ENCODE measurements at regions not wholly inside any gene's neighbourhood (a gene's known extent, or its start where the extent isn't known, plus 50 kb on each side); places are given as distances from the start of the nearest gene placed in this dataset.

- no peaks in the 10 kb centered on the region for H3K9me3 ChIP-seq (ENCODE audit: control insufficient read depth, insufficient read depth, low read length)
- H3K36me3 ChIP-seq (ENCODE audit: control insufficient read depth, insufficient read depth, low read length) = no peaks in the 10 kb centered on the region
- DNase-seq (ENCODE audit: low read depth, low spot score) = no peak
- no peaks in the 10 kb centered on the region for H3K4me1 ChIP-seq (ENCODE audit: control insufficient read depth, insufficient read depth, low read length)
- H3K27ac ChIP-seq (ENCODE audit: low read length) = no peak overlapping the region
- WGBS (ENCODE audit: insufficient coverage, insufficient read length) = no CpG with 5 or more reads among the region's 5 CpGs
- no peaks in the 10 kb centered on the region for H3K27me3 ChIP-seq (ENCODE audit: control insufficient read depth, insufficient read depth, low read length)
- H3K4me3 ChIP-seq (ENCODE audit: low read length) = no peak overlapping the region
Observed at GRCh38 chr6:134740473-134741199, 209.3 kb downstream of the ALDH8A1 start.

- no peak for DNase-seq (ENCODE audit: low read depth, low spot score)
- Histone ChIP-seq H3K27ac (ENCODE audit: low read length) (no peak overlapping the region), H3K9me3 (ENCODE audit: control insufficient read depth, insufficient read depth, low read length) (no peaks in the 10 kb centered on the region)
Observed at GRCh38 chr6:134740027-134740373, 209.9 kb downstream of the ALDH8A1 start.

GRCh38 chr6:134739299-134740026 is 210.4 kb downstream of the ALDH8A1 start:
- Histone ChIP-seq H3K27ac (ENCODE audit: low read length) (no peak overlapping the region), H3K9me3 (ENCODE audit: control insufficient read depth, insufficient read depth, low read length) (no peaks in the 10 kb centered on the region), H3K36me3 (ENCODE audit: control insufficient read depth, insufficient read depth, low read length) (no peaks in the 10 kb centered on the region), H3K4me3 (ENCODE audit: low read length) (no peak overlapping the region), H3K4me1 (ENCODE audit: control insufficient read depth, insufficient read depth, low read length) (no peaks in the 10 kb centered on the region), H3K27me3 (ENCODE audit: control insufficient read depth, insufficient read depth, low read length) (no peaks in the 10 kb centered on the region)
- no peak for DNase-seq (ENCODE audit: low read depth, low spot score)
- WGBS (ENCODE audit: insufficient coverage, insufficient read length) = no CpG with 5 or more reads among the region's 6 CpGs

More at GRCh38 chr6:134740027-134740373, 209.9 kb downstream of the ALDH8A1 start:
- H3K36me3 ChIP-seq (ENCODE audit: control insufficient read depth, insufficient read depth, low read length) = no peaks in the 10 kb centered on the region
- no peaks in the 10 kb centered on the region for H3K4me1 ChIP-seq (ENCODE audit: control insufficient read depth, insufficient read depth, low read length)
- H3K27me3 ChIP-seq (ENCODE audit: control insufficient read depth, insufficient read depth, low read length) = no peaks in the 10 kb centered on the region
- no peak overlapping the region for H3K4me3 ChIP-seq (ENCODE audit: low read length)
- 95% methylated on average over 2 of the region's 5 CpGs for WGBS (ENCODE audit: insufficient coverage, insufficient read length)

- WGBS (ENCODE audit: insufficient coverage, insufficient read length) = no CpG with 5 or more reads among the region's 1 CpG
Observed at GRCh38 chr6:134738211-134738885, 211.6 kb downstream of the ALDH8A1 start.

GRCh38 chr6:134735461-134735860 is 214.4 kb downstream of the ALDH8A1 start:
- Histone ChIP-seq H3K9me3 (ENCODE audit: control insufficient read depth, insufficient read depth, low read length) (no peaks in the 10 kb centered on the region), H3K36me3 (ENCODE audit: control insufficient read depth, insufficient read depth, low read length) (no peaks in the 10 kb centered on the region), H3K27ac (ENCODE audit: low read length) (no peak overlapping the region), H3K4me1 (ENCODE audit: control insufficient read depth, insufficient read depth, low read length) (no peaks in the 10 kb centered on the region), H3K27me3 (ENCODE audit: control insufficient read depth, insufficient read depth, low read length) (no peaks in the 10 kb centered on the region), H3K4me3 (ENCODE audit: low read length) (no peak overlapping the region)
- DNase-seq (ENCODE audit: low read depth, low spot score) = no peak

More at GRCh38 chr6:134738211-134738885, 211.6 kb downstream of the ALDH8A1 start:
- no peak overlapping the region for H3K27ac ChIP-seq (ENCODE audit: low read length)
- H3K9me3 ChIP-seq (ENCODE audit: control insufficient read depth, insufficient read depth, low read length) = no peaks in the 10 kb centered on the region
- no peak for DNase-seq (ENCODE audit: low read depth, low spot score)
- H3K4me3 ChIP-seq (ENCODE audit: low read length) = no peak overlapping the region
- H3K27me3 ChIP-seq (ENCODE audit: control insufficient read depth, insufficient read depth, low read length) = no peaks in the 10 kb centered on the region
- H3K36me3 ChIP-seq (ENCODE audit: control insufficient read depth, insufficient read depth, low read length) = no peaks in the 10 kb centered on the region
- no peaks in the 10 kb centered on the region for H3K4me1 ChIP-seq (ENCODE audit: control insufficient read depth, insufficient read depth, low read length)

- Histone ChIP-seq H3K4me3 (ENCODE audit: low read length) (no peak overlapping the region), H3K36me3 (ENCODE audit: control insufficient read depth, insufficient read depth, low read length) (no peaks in the 10 kb centered on the region), H3K27me3 (ENCODE audit: control insufficient read depth, insufficient read depth, low read length) (no peaks in the 10 kb centered on the region), H3K9me3 (ENCODE audit: control insufficient read depth, insufficient read depth, low read length) (no peaks in the 10 kb centered on the region), H3K27ac (ENCODE audit: low read length) (no peak overlapping the region), H3K4me1 (ENCODE audit: control insufficient read depth, insufficient read depth, low read length) (peaks cover 4% of the 10 kb centered on the region; the same call in 1 of the 2 replicates)
- WGBS (ENCODE audit: insufficient coverage, insufficient read length) = 100% methylated on average over 1 of the region's 6 CpGs
- DNase-seq (ENCODE audit: low read depth, low spot score) = no peak
Observed at GRCh38 chr6:134734312-134734869, 215.5 kb downstream of the ALDH8A1 start.

GRCh38 chr6:134733801-134734200 is 216.1 kb downstream of the ALDH8A1 start:
- Histone ChIP-seq H3K4me3 (ENCODE audit: low read length) (no peak overlapping the region), H3K27me3 (ENCODE audit: control insufficient read depth, insufficient read depth, low read length) (no peaks in the 10 kb centered on the region), H3K27ac (ENCODE audit: low read length) (no peak overlapping the region), H3K4me1 (ENCODE audit: control insufficient read depth, insufficient read depth, low read length) (peaks cover 4% of the 10 kb centered on the region; the same call in 1 of the 2 replicates), H3K36me3 (ENCODE audit: control insufficient read depth, insufficient read depth, low read length) (no peaks in the 10 kb centered on the region), H3K9me3 (ENCODE audit: control insufficient read depth, insufficient read depth, low read length) (no peaks in the 10 kb centered on the region)
- no CpG with 5 or more reads among the region's 1 CpG for WGBS (ENCODE audit: insufficient coverage, insufficient read length)
- DNase-seq (ENCODE audit: low read depth, low spot score) = no peak

- H3K36me3 ChIP-seq (ENCODE audit: control insufficient read depth, insufficient read depth, low read length) = no peaks in the 10 kb centered on the region
- WGBS (ENCODE audit: insufficient coverage, insufficient read length) = no CpG with 5 or more reads among the region's 4 CpGs
- no peak overlapping the region for H3K4me3 ChIP-seq (ENCODE audit: low read length)
- DNase-seq (ENCODE audit: low read depth, low spot score) = no peak
- H3K27ac ChIP-seq (ENCODE audit: low read length) = no peak overlapping the region
- no peaks in the 10 kb centered on the region for H3K27me3 ChIP-seq (ENCODE audit: control insufficient read depth, insufficient read depth, low read length)
- peaks cover 4% of the 10 kb centered on the region; the same call in 1 of the 2 replicates for H3K4me1 ChIP-seq (ENCODE audit: control insufficient read depth, insufficient read depth, low read length)
- H3K9me3 ChIP-seq (ENCODE audit: control insufficient read depth, insufficient read depth, low read length) = no peaks in the 10 kb centered on the region
Observed at GRCh38 chr6:134732763-134733162, 217.1 kb downstream of the ALDH8A1 start.

- Histone ChIP-seq H3K36me3 (ENCODE audit: control insufficient read depth, insufficient read depth, low read length) (no peaks in the 10 kb centered on the region), H3K4me1 (ENCODE audit: control insufficient read depth, insufficient read depth, low read length) (peaks cover 4% of the 10 kb centered on the region; the same call in 1 of the 2 replicates), H3K27me3 (ENCODE audit: control insufficient read depth, insufficient read depth, low read length) (no peaks in the 10 kb centered on the region), H3K27ac (ENCODE audit: low read length) (no peak overlapping the region), H3K9me3 (ENCODE audit: control insufficient read depth, insufficient read depth, low read length) (no peaks in the 10 kb centered on the region), H3K4me3 (ENCODE audit: low read length) (no peak overlapping the region)
- no CpG with 5 or more reads among the region's 1 CpG for WGBS (ENCODE audit: insufficient coverage, insufficient read length)
- DNase-seq (ENCODE audit: low read depth, low spot score) = no peak
Observed at GRCh38 chr6:134731615-134732014, 218.3 kb downstream of the ALDH8A1 start.

- WGBS (ENCODE audit: insufficient coverage, insufficient read length) = no CpG with 5 or more reads among the region's 8 CpGs
- H3K4me3 ChIP-seq (ENCODE audit: low read length) = no peak overlapping the region
- H3K27ac ChIP-seq (ENCODE audit: low read length) = no peak overlapping the region
- H3K4me1 ChIP-seq (ENCODE audit: control insufficient read depth, insufficient read depth, low read length) = peaks cover 4% of the 10 kb centered on the region; the same call in 1 of the 2 replicates
- no peak for DNase-seq (ENCODE audit: low read depth, low spot score)
- H3K9me3 ChIP-seq (ENCODE audit: control insufficient read depth, insufficient read depth, low read length) = no peaks in the 10 kb centered on the region
- H3K27me3 ChIP-seq (ENCODE audit: control insufficient read depth, insufficient read depth, low read length) = no peaks in the 10 kb centered on the region
- no peaks in the 10 kb centered on the region for H3K36me3 ChIP-seq (ENCODE audit: control insufficient read depth, insufficient read depth, low read length)
Observed at GRCh38 chr6:134730013-134730412, 219.9 kb downstream of the ALDH8A1 start.

All from iPS DF 6.9 (cell line).